ENCODE measurements at regions not wholly inside any gene's neighbourhood (a gene's known extent, or its start where the extent isn't known, plus 50 kb on each side); places are given as distances from the start of the nearest gene placed in this dataset.

DNA sequence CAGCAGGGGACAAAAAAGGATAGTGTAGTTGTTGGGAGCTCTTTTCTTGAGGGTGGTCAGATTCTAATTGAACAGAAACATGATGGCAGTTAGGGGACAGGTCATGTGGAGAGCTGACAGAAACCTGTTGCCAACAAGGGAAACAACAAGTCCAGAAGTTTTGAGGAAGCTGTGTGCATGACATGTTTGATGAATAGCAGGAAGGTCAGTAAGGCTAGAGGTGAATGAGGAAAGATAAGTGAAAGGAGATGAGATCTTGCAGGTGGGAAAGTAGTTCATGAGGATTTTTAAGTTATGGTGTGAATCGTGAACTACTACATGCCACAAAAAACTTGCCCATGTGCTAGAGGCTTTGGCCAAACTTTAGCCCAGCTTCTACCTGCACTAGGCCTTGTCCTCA, 1817.4 kb downstream of the MRPL39 start:
- Histone ChIP-seq H3K4me2 (ENCODE audit: low read depth, low read length) (no peak overlapping the region), H4K5ac (ENCODE audit: low read depth, low read length) (no peak overlapping the region), H2BK120ac (ENCODE audit: low read depth, low read length) (no peak overlapping the region), H2AK9ac (replicated peaks; ENCODE audit: low read depth, low read length, poor library complexity) (no peak overlapping the region), H3K27me3 (ENCODE audit: control insufficient read depth, insufficient read depth, low read length) (no peaks in the 10 kb centered on the region), H3K36me3 (ENCODE audit: control insufficient read depth, insufficient read depth, low read length) (no peaks in the 10 kb centered on the region), H3K9ac (ENCODE audit: low read depth, low read length) (no peak overlapping the region), H2BK20ac (ENCODE audit: low read depth, low read length) (no peak overlapping the region), H2BK5ac (ENCODE audit: low read depth, low read length, poor library complexity, severe bottlenecking) (no peak overlapping the region), H3K4me3 (ENCODE audit: insufficient read depth, low read depth, low read length) (no peak overlapping the region), H3K4me1 (ENCODE audit: control insufficient read depth, insufficient read depth, low read length) (no peaks in the 10 kb centered on the region), H3K4ac (ENCODE audit: low read depth, low read length) (no peak overlapping the region), H2BK15ac (ENCODE audit: low read depth, low read length) (no peak overlapping the region), H3K27ac (ENCODE audit: insufficient read depth, low read length) (no peak overlapping the region), H3K9me3 (ENCODE audit: control insufficient read depth, insufficient read depth, low read length) (peaks cover 5% of the 10 kb centered on the region; the same call in 1 of the 2 replicates), H3K14ac (replicated peaks; ENCODE audit: low read depth, low read length) (no peak overlapping the region), H3K79me1 (ENCODE audit: low read depth in 1 of 2, low read length in 2 of 2) (no peaks in the 10 kb centered on the region), H4K8ac (ENCODE audit: low read depth in 2 of 2, low read length in 2 of 2) (no peak overlapping the region), H3K9me1 (ENCODE audit: insufficient read depth, low read length) (no peaks in the 10 kb centered on the region), H2AK5ac (ENCODE audit: low read depth, low read length) (no peak overlapping the region), H4K20me1 (ENCODE audit: insufficient read depth, low read length) (no peaks in the 10 kb centered on the region), H3K56ac (ENCODE audit: extremely low read depth, insufficient read depth, low read length) (no peak overlapping the region), H4K91ac (ENCODE audit: insufficient read depth, low read depth, low read length) (no peak overlapping the region), H3K18ac (ENCODE audit: low read depth, low read length) (no peak overlapping the region), H2AFZ (replicated peaks; ENCODE audit: low read length, poor library complexity) (no peak overlapping the region), H3K23ac (ENCODE audit: low read depth, low read length) (no peak overlapping the region)
- no peak for TF ChIP-seq SMC3 (IDR thresholded peaks at IDR 0.05; ENCODE audit: low read depth, low read length)
- TF ChIP-seq ELK1 (IDR thresholded peaks at IDR 0.05; ENCODE audit: borderline replicate concordance, low read depth, low read length): no peak
- TF ChIP-seq RFX5 (IDR thresholded peaks at IDR 0.05; ENCODE audit: low read depth, low read length): no peak
- no peak for TF ChIP-seq RAD21 (IDR thresholded peaks at IDR 0.05; ENCODE audit: low read length)
- no peak for TF ChIP-seq MAFK (IDR thresholded peaks at IDR 0.05; ENCODE audit: low read depth, low read length)
- no peak for TF ChIP-seq BHLHE40 (IDR thresholded peaks at IDR 0.05; ENCODE audit: low read depth, low read length)
- TF ChIP-seq CHD1 (IDR thresholded peaks at IDR 0.05; ENCODE audit: low read depth, low read length): no peak
- TF ChIP-seq POLR2A (IDR thresholded peaks at IDR 0.05; ENCODE audit: low read depth, low read length): no peak
- no peak for DNase-seq
- CTCF ChIA-PET: no interaction called here
- no CpG with 5 or more reads among the region's 1 CpG for WGBS, 2 experiments (ENCODE audit: extremely low coverage in 2 of 2, insufficient read length in 1 of 2)
- intact Hi-C loops (cut with micrococcal nuclease) (no loop called here), dilution Hi-C loops (cut with HindIII; ENCODE audit: low sequenced_read_pairs, unreplicated experiment) (no loop called here), in situ Hi-C loops (cut with MboI; ENCODE audit: low sequenced_read_pairs) (no loop called here)
- POLR2A ChIA-PET (ENCODE audit: unreplicated experiment): no interaction called here
- ATAC-seq (ENCODE audit: low read depth): no peak
- no TSS peak for BruUV-seq (replicated peaks)

All from IMR-90 (cell line).